ENCODE measurements at regions not wholly inside any gene's neighbourhood (a gene's known extent, or its start where the extent isn't known, plus 50 kb on each side); places are given as distances from the start of the nearest gene placed in this dataset.

GRCh38 chr4:128582427-128582870, 227.1 kb upstream of the JADE1 start:
- TF ChIP-seq CTCF (IDR thresholded peaks at IDR 0.05), result no peak
- no peak for TF ChIP-seq POLR2A (IDR thresholded peaks at IDR 0.05)

Measured in suprapubic skin (tissue), 3 donors.